ENCODE measurements at regions not wholly inside any gene's neighbourhood (a gene's known extent, or its start where the extent isn't known, plus 50 kb on each side); places are given as distances from the start of the nearest gene placed in this dataset.

DNA sequence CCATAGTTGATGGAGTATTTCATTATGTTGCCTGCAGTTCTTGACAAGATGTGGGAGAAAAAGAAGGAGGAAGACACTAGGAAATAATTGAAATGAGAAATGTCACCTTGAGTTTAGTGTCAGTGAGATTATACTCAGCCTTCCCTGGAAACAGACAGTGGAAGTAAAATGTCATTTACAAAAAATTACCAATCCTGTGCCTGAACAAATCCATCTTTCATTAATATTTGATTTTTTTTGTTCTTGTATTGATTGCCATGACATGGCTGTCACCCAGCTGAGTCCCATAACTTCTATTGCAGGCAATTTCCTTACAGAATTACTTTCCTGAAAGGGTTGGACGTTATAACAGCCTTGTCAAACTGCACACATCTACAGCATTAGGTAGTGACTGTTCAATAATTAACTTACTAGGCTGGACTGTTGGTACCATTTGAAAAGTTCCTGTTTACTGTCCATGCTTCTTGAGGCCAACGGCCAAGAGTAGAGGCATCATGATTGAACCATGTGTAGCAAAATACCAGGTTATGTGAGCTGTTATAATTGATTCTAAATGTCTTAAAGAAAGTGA is 572.2 kb upstream of the LMCD1 start (continued):
- TF ChIP-seq, protein P1, sequence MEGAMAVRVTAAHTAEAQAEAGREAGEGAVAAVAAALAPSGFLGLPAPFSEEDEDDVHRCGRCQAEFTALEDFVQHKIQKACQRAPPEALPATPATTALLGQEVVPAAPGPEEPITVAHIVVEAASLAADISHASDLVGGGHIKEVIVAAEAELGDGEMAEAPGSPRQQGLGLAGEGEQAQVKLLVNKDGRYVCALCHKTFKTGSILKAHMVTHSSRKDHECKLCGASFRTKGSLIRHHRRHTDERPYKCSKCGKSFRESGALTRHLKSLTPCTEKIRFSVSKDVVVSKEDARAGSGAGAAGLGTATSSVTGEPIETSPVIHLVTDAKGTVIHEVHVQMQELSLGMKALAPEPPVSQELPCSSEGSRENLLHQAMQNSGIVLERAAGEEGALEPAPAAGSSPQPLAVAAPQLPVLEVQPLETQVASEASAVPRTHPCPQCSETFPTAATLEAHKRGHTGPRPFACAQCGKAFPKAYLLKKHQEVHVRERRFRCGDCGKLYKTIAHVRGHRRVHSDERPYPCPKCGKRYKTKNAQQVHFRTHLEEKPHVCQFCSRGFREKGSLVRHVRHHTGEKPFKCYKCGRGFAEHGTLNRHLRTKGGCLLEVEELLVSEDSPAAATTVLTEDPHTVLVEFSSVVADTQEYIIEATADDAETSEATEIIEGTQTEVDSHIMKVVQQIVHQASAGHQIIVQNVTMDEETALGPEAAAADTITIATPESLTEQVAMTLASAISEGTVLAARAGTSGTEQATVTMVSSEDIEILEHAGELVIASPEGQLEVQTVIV (IDR thresholded peaks at IDR 0.05; ENCODE audit: borderline replicate concordance, partially characterized antibody) = no peak
- TF ChIP-seq POLR2AphosphoS2 (IDR thresholded peaks at IDR 0.05; ENCODE audit: low read depth, low read length) (no peak), ZNF24 (IDR thresholded peaks at IDR 0.05) (no peak), JUNB (IDR thresholded peaks at IDR 0.05) (no peak), STAT1 (conservative IDR thresholded peaks at IDR 0.05) (no peak), EGR1 (IDR thresholded peaks at IDR 0.05; ENCODE audit: borderline replicate concordance in 1 of 2, low read depth in 2 of 2, low read length in 2 of 2) (no peak), ZBTB33 (IDR thresholded peaks at IDR 0.05) (no peak), POLR2A (IDR thresholded peaks at IDR 0.05; ENCODE audit: low read depth, low read length) (no peak)

DNA sequence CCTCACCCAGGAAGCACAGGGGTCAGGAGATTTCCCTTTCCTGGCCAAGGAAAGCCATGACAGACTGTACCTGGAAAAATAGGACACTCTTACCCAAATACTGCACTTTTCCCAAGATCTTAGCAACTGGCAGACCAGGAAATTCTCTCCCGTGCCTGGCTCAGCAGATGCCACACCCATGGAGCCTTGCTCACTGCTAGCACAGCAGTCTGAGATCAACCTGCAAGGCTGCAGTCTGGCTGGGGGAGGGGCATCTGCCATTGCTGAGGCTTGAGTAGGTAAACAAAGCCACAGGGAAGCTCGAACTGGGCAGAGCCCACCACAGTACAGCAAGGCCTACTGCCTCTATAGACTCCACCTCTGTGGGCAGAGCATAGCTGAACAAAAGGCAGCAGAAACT is 567.3 kb upstream of the LMCD1 start:
- WGBS (ENCODE audit: insufficient coverage, insufficient replicate concordance, low lambda C conversion rate, missing lambda C conversion rate) = 25% methylated on average over 2 of the region's 2 CpGs
- H3K36me3 ChIP-seq (ENCODE audit: control insufficient read depth in 2 of 2, insufficient read depth in 2 of 2, low read length in 1 of 2) = no peaks in the 10 kb centered on the region
- H3K9me3 ChIP-seq (replicated peaks; ENCODE audit: control insufficient read depth, insufficient read depth, low read length) = no peaks in the 10 kb centered on the region
- H3K27ac ChIP-seq (ENCODE audit: control insufficient read depth, insufficient read depth) = no peak overlapping the region
- in situ Hi-C loops (cut with MboI) = no loop called here
- ChIA-PET SMC1A (ENCODE audit: uncharacterized antibody, unreplicated experiment) (no interaction called here), POLR2A (no interaction called here), RAD21 (ENCODE audit: unreplicated experiment) (no interaction called here), CTCF (no interaction called here)
- H3K4me3 ChIP-seq = no peak overlapping the region
- no peak for ATAC-seq
- DNase-seq (ENCODE audit: low read depth, low spot score) = no peak
- H3K9ac ChIP-seq (ENCODE audit: control insufficient read depth, insufficient read depth, low read length) = no peak overlapping the region
- H3K4me2 ChIP-seq (ENCODE audit: control insufficient read depth, insufficient read depth) = no peak overlapping the region
- no peak overlapping the region for H2AFZ ChIP-seq (ENCODE audit: control insufficient read depth, low read depth, low read length)
- H3K27me3 ChIP-seq (replicated peaks in 1 of 2; ENCODE audit: control insufficient read depth in 2 of 2, insufficient read depth in 2 of 2, low read length in 1 of 2) = no peaks in the 10 kb centered on the region
- H3K4me1 ChIP-seq (ENCODE audit: control insufficient read depth, insufficient read depth, low read length) = no peaks in the 10 kb centered on the region
- no peak for FAIRE-seq
- no TSS peak for BruUV-seq (replicated peaks)
- intact Hi-C loops (cut with micrococcal nuclease; ENCODE audit: unreplicated experiment) = no loop called here
- TF ChIP-seq SREBF2 (IDR thresholded peaks at IDR 0.05; ENCODE audit: low read length) (no peak), FOS (IDR thresholded peaks at IDR 0.05; ENCODE audit: borderline replicate concordance, extremely low read depth, insufficient read length) (no peak), FOXK2 (IDR thresholded peaks at IDR 0.05) (no peak), ESRRA (IDR thresholded peaks at IDR 0.05; ENCODE audit: low read length) (no peak), BCL11A (IDR thresholded peaks at IDR 0.05; ENCODE audit: low read depth, low read length) (no peak), WRNIP1 (IDR thresholded peaks at IDR 0.05; ENCODE audit: borderline replicate concordance, low read depth, low read length) (no peak), TCF12 (IDR thresholded peaks at IDR 0.05; ENCODE audit: low read depth, low read length) (no peak), HCFC1 (IDR thresholded peaks at IDR 0.05; ENCODE audit: low read length) (no peak)
- TF ChIP-seq, protein P2, sequence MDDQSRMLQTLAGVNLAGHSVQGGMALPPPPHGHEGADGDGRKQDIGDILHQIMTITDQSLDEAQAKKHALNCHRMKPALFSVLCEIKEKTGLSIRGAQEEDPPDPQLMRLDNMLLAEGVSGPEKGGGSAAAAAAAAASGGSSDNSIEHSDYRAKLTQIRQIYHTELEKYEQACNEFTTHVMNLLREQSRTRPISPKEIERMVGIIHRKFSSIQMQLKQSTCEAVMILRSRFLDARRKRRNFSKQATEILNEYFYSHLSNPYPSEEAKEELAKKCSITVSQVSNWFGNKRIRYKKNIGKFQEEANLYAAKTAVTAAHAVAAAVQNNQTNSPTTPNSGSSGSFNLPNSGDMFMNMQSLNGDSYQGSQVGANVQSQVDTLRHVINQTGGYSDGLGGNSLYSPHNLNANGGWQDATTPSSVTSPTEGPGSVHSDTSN (IDR thresholded peaks at IDR 0.05; ENCODE audit: insufficient replicate concordance, low read depth, low read length) = no peak
- H3K79me2 ChIP-seq (ENCODE audit: control insufficient read depth, insufficient read depth, low read length) = no peaks in the 10 kb centered on the region
- H4K20me1 ChIP-seq (ENCODE audit: control insufficient read depth, insufficient read depth) = no peaks in the 10 kb centered on the region
